Prostate gland (tissue), 2 donors: ENCODE measurements at regions not wholly inside any gene's neighbourhood (a gene's known extent, or its start where the extent isn't known, plus 50 kb on each side); places are given as distances from the start of the nearest gene placed in this dataset.

Experiments
- DNase-seq: peaks from one replicate; pipeline ENCODE4 v3.0.0-alpha.2; 2019; ENCODE audit warnings: low spot score
- H3K27ac ChIP-seq, 2 donors: fragments of 200-600 bp; sonication (generic); 2 replicates each; pipeline ENCODE4 v1.5.1; 2017 to 2019
- H3K27me3 ChIP-seq: fragments of 200-600 bp; sonication (generic); replicated peaks from 2 replicates; pipeline ENCODE4 v1.5.1; 2019; ENCODE audit not compliant: insufficient read depth
- H3K36me3 ChIP-seq, 2 donors: fragments of 200-600 bp; sonication (generic); 1 replicate in 1 of 2; 2 replicates in 1 of 2; pipeline versions ENCODE4 v1.5.1 to v1.8.1; 2017 to 2019
- H3K4me1 ChIP-seq: fragments of 200-600 bp; sonication (generic); replicated peaks from 2 replicates; pipeline ENCODE4 v1.5.1; 2019
- H3K4me3 ChIP-seq, 2 donors: fragments of 200-600 bp; sonication (generic); 2 replicates each; pipeline ENCODE4 v1.5.1; 2017 to 2019
- H3K9me3 ChIP-seq: fragments of 200-600 bp; sonication (generic); 2 replicates; pipeline ENCODE4 v1.5.1; 2017
- POLR2A ChIP-seq: fragments of 450-650 bp; IDR thresholded peaks from one replicate; pipeline ENCODE4 v1.6.1; 2016; ENCODE audit warnings: antibody characterized with exemption, mild to moderate bottlenecking
- POLR2AphosphoS5 ChIP-seq: sonication (generic); formaldehyde crosslinking; IDR thresholded peaks from one replicate; pipeline ENCODE4 v1.6.1; 2017; ENCODE audit warnings: antibody characterized with exemption
- WGBS: methylation state at CpG from one replicate; pipeline ENCODE4 v1.1.5; 2018; 5-methylcytosine and 5-hydroxymethylcytosine counted together
- intact Hi-C: fragments of 100-400 bp; cut with DNase I; formaldehyde crosslinking; loops from one replicate; pipeline ENCODE4 v1.14.2; 2022
- TF ChIP-seq, protein P1 (sequence below), 4 experiments: fragments of 200-600 bp in 2 of 4; fragments of 450-650 bp in 2 of 4; sonication (generic) in 2 of 4; IDR thresholded peaks; 1 replicate in 3 of 4; 2 replicates in 1 of 4; pipeline ENCODE4 v1.5.1; 2016 to 2019; ENCODE audit warnings: antibody characterized with exemption in 4 of 4, mild to moderate bottlenecking in 2 of 4, moderate library complexity in 2 of 4

GRCh38 chr10:2798336-2799022 lies 268.9 kb upstream of the PFKP start:
- no peaks in the 10 kb centered on the region for H3K36me3 ChIP-seq
- H3K27me3 ChIP-seq, result no peaks in the 10 kb centered on the region
- H3K27ac ChIP-seq, result no peak overlapping the region
- 33% methylated on average over 4 of the region's 4 CpGs for WGBS
- intact Hi-C loops, result no loop called here
- no peak overlapping the region for H3K4me3 ChIP-seq
- H3K4me1 ChIP-seq, result no peaks in the 10 kb centered on the region
- H3K9me3 ChIP-seq, result no peaks in the 10 kb centered on the region
- no peak for TF ChIP-seq POLR2A
- no peak for TF ChIP-seq POLR2AphosphoS5
- DNase-seq, result no peak

DNA sequence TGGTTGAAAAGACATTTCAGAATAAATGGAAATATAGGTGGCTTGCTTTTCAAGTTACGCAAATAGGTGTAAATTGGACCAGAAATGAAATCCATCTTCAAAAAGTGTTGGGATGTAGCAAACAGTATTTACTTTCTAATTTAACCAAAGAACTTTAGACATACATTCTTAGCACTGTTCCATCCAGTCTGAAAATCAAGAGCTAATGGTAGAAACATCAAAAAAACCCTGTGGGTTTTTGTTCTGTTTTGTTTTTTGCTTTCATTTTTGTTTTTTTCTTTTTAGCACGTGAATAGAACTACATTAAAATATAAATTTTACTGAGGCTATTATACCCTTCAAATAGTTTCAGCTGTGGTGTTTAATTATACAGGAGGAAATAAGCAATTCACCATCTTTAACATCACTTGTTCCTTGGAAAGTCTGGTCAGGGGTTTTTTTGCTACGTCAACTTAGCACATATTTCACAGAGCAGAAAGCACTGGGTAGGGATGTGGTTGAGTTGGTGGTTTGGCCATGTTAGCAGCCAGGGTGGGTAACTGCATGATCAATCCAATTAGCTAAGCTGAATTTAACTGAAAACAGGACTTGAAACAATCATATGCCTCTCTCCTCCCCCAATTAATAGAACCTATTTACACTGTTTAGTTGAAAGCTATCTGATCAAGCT lies 275.4 kb upstream of the PFKP start:
- Histone ChIP-seq H3K9me3 (no peaks in the 10 kb centered on the region), H3K36me3 (no peaks in the 10 kb centered on the region), H3K27me3 (no peaks in the 10 kb centered on the region), H3K4me3 (no peak overlapping the region), H3K27ac (no peak overlapping the region), H3K4me1 (no peaks in the 10 kb centered on the region)
- no peak for DNase-seq
- WGBS, result 87% methylated on average over 3 of the region's 3 CpGs
- intact Hi-C loops, result no loop called here
- TF ChIP-seq, protein P1, sequence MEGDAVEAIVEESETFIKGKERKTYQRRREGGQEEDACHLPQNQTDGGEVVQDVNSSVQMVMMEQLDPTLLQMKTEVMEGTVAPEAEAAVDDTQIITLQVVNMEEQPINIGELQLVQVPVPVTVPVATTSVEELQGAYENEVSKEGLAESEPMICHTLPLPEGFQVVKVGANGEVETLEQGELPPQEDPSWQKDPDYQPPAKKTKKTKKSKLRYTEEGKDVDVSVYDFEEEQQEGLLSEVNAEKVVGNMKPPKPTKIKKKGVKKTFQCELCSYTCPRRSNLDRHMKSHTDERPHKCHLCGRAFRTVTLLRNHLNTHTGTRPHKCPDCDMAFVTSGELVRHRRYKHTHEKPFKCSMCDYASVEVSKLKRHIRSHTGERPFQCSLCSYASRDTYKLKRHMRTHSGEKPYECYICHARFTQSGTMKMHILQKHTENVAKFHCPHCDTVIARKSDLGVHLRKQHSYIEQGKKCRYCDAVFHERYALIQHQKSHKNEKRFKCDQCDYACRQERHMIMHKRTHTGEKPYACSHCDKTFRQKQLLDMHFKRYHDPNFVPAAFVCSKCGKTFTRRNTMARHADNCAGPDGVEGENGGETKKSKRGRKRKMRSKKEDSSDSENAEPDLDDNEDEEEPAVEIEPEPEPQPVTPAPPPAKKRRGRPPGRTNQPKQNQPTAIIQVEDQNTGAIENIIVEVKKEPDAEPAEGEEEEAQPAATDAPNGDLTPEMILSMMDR (IDR thresholded peaks at IDR 0.05), result no peak
- TF ChIP-seq POLR2AphosphoS5 (no peak), POLR2A (no peak)

- no peaks in the 10 kb centered on the region for H3K9me3 ChIP-seq
- TF ChIP-seq, protein P1 (IDR thresholded peaks at IDR 0.05), result no peak
- TF ChIP-seq POLR2AphosphoS5 (no peak), POLR2A (no peak)
- H3K36me3 ChIP-seq, result no peaks in the 10 kb centered on the region
- H3K4me3 ChIP-seq, result no peak overlapping the region
- 89% methylated on average over 15 of the region's 15 CpGs for WGBS
- no peak for DNase-seq
- no peaks in the 10 kb centered on the region for H3K4me1 ChIP-seq
- no peak overlapping the region for H3K27ac ChIP-seq
- no peaks in the 10 kb centered on the region for H3K27me3 ChIP-seq
- intact Hi-C loops, result no loop called here
These were observed 276.8 kb upstream of the PFKP start for GRCh38 chr10:2790396-2791188.

GRCh38 chr10:2786251-2786650 lies 281.1 kb upstream of the PFKP start:
- no peaks in the 10 kb centered on the region for H3K9me3 ChIP-seq
- 80% methylated on average over 5 of the region's 5 CpGs for WGBS
- intact Hi-C loops, result no loop called here
- no peak overlapping the region for H3K4me3 ChIP-seq
- H3K27ac ChIP-seq, result no peak overlapping the region
- TF ChIP-seq POLR2AphosphoS5 (no peak), POLR2A (no peak)
- TF ChIP-seq, protein P1 (IDR thresholded peaks at IDR 0.05), result no peak
- no peaks in the 10 kb centered on the region for H3K36me3 ChIP-seq
- no peak for DNase-seq
- H3K27me3 ChIP-seq, result no peaks in the 10 kb centered on the region
- no peaks in the 10 kb centered on the region for H3K4me1 ChIP-seq

- WGBS, result 92% methylated on average over 7 of the region's 7 CpGs
- no peak for TF ChIP-seq POLR2AphosphoS5
- TF ChIP-seq POLR2A, result no peak
- DNase-seq, result no peak
These were observed 282.6 kb upstream of the PFKP start for GRCh38 chr10:2784766-2785165.

More at GRCh38 chr10:2784766-2785165, 282.6 kb upstream of the PFKP start:
- Histone ChIP-seq H3K4me1 (no peaks in the 10 kb centered on the region), H3K27ac (no peak overlapping the region), H3K4me3 (no peak overlapping the region), H3K9me3 (no peaks in the 10 kb centered on the region), H3K36me3 (no peaks in the 10 kb centered on the region), H3K27me3 (no peaks in the 10 kb centered on the region)
- intact Hi-C loops, result no loop called here
